ENCODE measurements at regions not wholly inside any gene's neighbourhood (a gene's known extent, or its start where the extent isn't known, plus 50 kb on each side); places are given as distances from the start of the nearest gene placed in this dataset.

- FAIRE-seq, result no peak
These were observed 136.3 kb upstream of the MLIP start for GRCh38 chr6:53974941-53975340.

GRCh38 chr6:53975941-53976615 lies 135.2 kb upstream of the MLIP start:
- FAIRE-seq, result no peak

GRCh38 chr6:53977551-53977950 lies 133.7 kb upstream of the MLIP start:
- no peak for FAIRE-seq

- FAIRE-seq, result peak; percentile 93
These were observed 131.7 kb upstream of the MLIP start for GRCh38 chr6:53979468-53980067.

GRCh38 chr6:53982366-53983050 lies 128.7 kb upstream of the MLIP start:
- FAIRE-seq, result no peak

- no peak for FAIRE-seq
These were observed 127.9 kb upstream of the MLIP start for GRCh38 chr6:53983301-53983700.

GRCh38 chr6:53984163-53984562 lies 127.1 kb upstream of the MLIP start:
- no peak for FAIRE-seq

- no peak for FAIRE-seq
These were observed 126.7 kb upstream of the MLIP start for GRCh38 chr6:53984581-53984980.

GRCh38 chr6:53985366-53985765 lies 125.9 kb upstream of the MLIP start:
- no peak for FAIRE-seq

- peak; percentile 25 for FAIRE-seq
These were observed 125.0 kb upstream of the MLIP start for GRCh38 chr6:53986165-53986720.

GRCh38 chr6:53986721-53987521 lies 124.3 kb upstream of the MLIP start:
- no peak for FAIRE-seq

- no peak for FAIRE-seq
These were observed 123.7 kb upstream of the MLIP start for GRCh38 chr6:53987522-53987888.

GRCh38 chr6:53989504-53989903 lies 121.7 kb upstream of the MLIP start:
- FAIRE-seq, result no peak

- FAIRE-seq, result no peak
These were observed 118.7 kb upstream of the MLIP start for GRCh38 chr6:53992522-53992921.

- peak; percentile 23 for FAIRE-seq
These were observed 117.0 kb upstream of the MLIP start for GRCh38 chr6:53994201-53994600.

- no peak for FAIRE-seq
These were observed 115.3 kb upstream of the MLIP start for GRCh38 chr6:53995935-53996334.

- FAIRE-seq, result no peak
These were observed 112.9 kb upstream of the MLIP start for GRCh38 chr6:53998303-53998702.

GRCh38 chr6:53999088-53999755 lies 112.0 kb upstream of the MLIP start:
- FAIRE-seq, result no peak

GRCh38 chr6:54002116-54002515 lies 109.1 kb upstream of the MLIP start:
- no peak for FAIRE-seq

GRCh38 chr6:54003316-54003715 lies 107.9 kb upstream of the MLIP start:
- no peak for FAIRE-seq

GRCh38 chr6:54008589-54008988 lies 102.7 kb upstream of the MLIP start:
- FAIRE-seq, result no peak

- FAIRE-seq, result no peak
These were observed 102.1 kb upstream of the MLIP start for GRCh38 chr6:54009052-54009654.
